WTC11 (cell line): ENCODE measurements at regions not wholly inside any gene's neighbourhood (a gene's known extent, or its start where the extent isn't known, plus 50 kb on each side); places are given as distances from the start of the nearest gene placed in this dataset.

Source experiments
- ATAC-seq: fragments of 200-7000 bp; cut with Tn5 transposase; 2 replicates; pipeline ENCODE4 v1.10.0; 2021; ENCODE audit warnings: mild to moderate bottlenecking, moderate library complexity
- CTCF ChIA-PET: fragments of 300-600 bp; sonication (Branson Sonifier 250); formaldehyde crosslinking; loops from one replicate; lab custom pipeline; 2021; ENCODE audit warnings: antibody characterized with exemption; lab: Charles Lee
- POLR2A ChIA-PET: fragments of 350-600 bp; sonication (Branson Sonifier 250); formaldehyde crosslinking; loops from one replicate; lab custom pipeline; 2021; ENCODE audit warnings: antibody characterized with exemption; lab: Charles Lee
- DNase-seq: peaks from one replicate; pipeline ENCODE4 v3.0.0; 2021; ENCODE audit warnings: low spot score
- H3K27ac Mint-ChIP-seq: 2 replicates; pipeline ENCODE4 v1.8.0; 2021; ENCODE audit warnings: mixed read lengths
- H3K27me3 Mint-ChIP-seq: 2 replicates; pipeline ENCODE4 v1.8.0; 2021; ENCODE audit warnings: low read depth, mild to moderate bottlenecking, moderate library complexity, mixed read lengths
- H3K36me3 Mint-ChIP-seq: 2 replicates; pipeline ENCODE4 v1.8.0; 2021; ENCODE audit warnings: mixed read lengths
- H3K4me1 Mint-ChIP-seq: 2 replicates; pipeline ENCODE4 v1.8.0; 2022; ENCODE audit warnings: mixed read lengths
- H3K4me3 Mint-ChIP-seq: 2 replicates; pipeline ENCODE4 v1.8.0; 2021; ENCODE audit warnings: mild to moderate bottlenecking, moderate library complexity, mixed read lengths
- H3K9me3 Mint-ChIP-seq: 2 replicates; pipeline ENCODE4 v1.8.0; 2021; ENCODE audit warnings: mixed read lengths
- AFF4 ChIP-seq: sonication (generic); formaldehyde crosslinking; IDR thresholded peaks from 2 replicates; pipeline ENCODE4 v1.8.1; 2023; ENCODE audit warnings: mild to moderate bottlenecking, missing genetic modification reagents, borderline replicate concordance
- CREB1 ChIP-seq: sonication (generic); formaldehyde crosslinking; IDR thresholded peaks from 2 replicates; pipeline ENCODE4 v1.8.0; 2023; ENCODE audit warnings: mild to moderate bottlenecking, missing genetic modification reagents
- E2F5 ChIP-seq: sonication (generic); formaldehyde crosslinking; IDR thresholded peaks from 2 replicates; pipeline ENCODE4 v1.8.1; 2022; ENCODE audit warnings: mild to moderate bottlenecking, moderate library complexity, missing genetic modification reagents
- FOXK1 ChIP-seq: sonication (generic); formaldehyde crosslinking; IDR thresholded peaks from 2 replicates; pipeline ENCODE4 v1.8.0; 2022; ENCODE audit warnings: mild to moderate bottlenecking, moderate library complexity, missing genetic modification reagents
- HMGXB4 ChIP-seq: sonication (generic); formaldehyde crosslinking; IDR thresholded peaks from 2 replicates; pipeline ENCODE4 v1.8.1; 2023; ENCODE audit warnings: mild to moderate bottlenecking, moderate library complexity, missing genetic modification reagents
- NR1H2 ChIP-seq: sonication (generic); formaldehyde crosslinking; IDR thresholded peaks from 2 replicates; pipeline ENCODE4 v1.9.0; 2021; ENCODE audit warnings: mild to moderate bottlenecking, moderate library complexity, missing genetic modification reagents
- PRRX2 ChIP-seq: fragments of 250-450 bp; sonication (Bioruptor Pico); IDR thresholded peaks from 2 replicates; pipeline ENCODE4 v1.8.0; 2021; ENCODE audit warnings: mild to moderate bottlenecking
- SP1 ChIP-seq: sonication (generic); formaldehyde crosslinking; conservative IDR thresholded peaks from 2 replicates; pipeline ENCODE4 v1.8.1; 2022; ENCODE audit warnings: missing genetic modification reagents
- TEAD1 ChIP-seq: sonication (generic); formaldehyde crosslinking; IDR thresholded peaks from 2 replicates; pipeline ENCODE4 v1.8.0; 2022; ENCODE audit warnings: mild to moderate bottlenecking, missing genetic modification reagents
- ZNF121 ChIP-seq: sonication (generic); formaldehyde crosslinking; IDR thresholded peaks from 2 replicates; pipeline ENCODE4 v1.8.0; 2023; ENCODE audit warnings: missing genetic modification reagents
- ZNF263 ChIP-seq: sonication (generic); formaldehyde crosslinking; IDR thresholded peaks from 2 replicates; pipeline ENCODE4 v1.8.1; 2022; ENCODE audit warnings: low read depth, mild to moderate bottlenecking, moderate library complexity, missing genetic modification reagents
- ZNF425 ChIP-seq: fragments of 250-450 bp; sonication (Bioruptor Pico); conservative IDR thresholded peaks from 2 replicates; pipeline ENCODE4 v1.9.0; 2021; ENCODE audit warnings: mild to moderate bottlenecking
- ZNF532 ChIP-seq: fragments of 250-450 bp; sonication (Bioruptor Pico); IDR thresholded peaks from 2 replicates; pipeline ENCODE4 v1.9.0; 2021; ENCODE audit warnings: mild to moderate bottlenecking, borderline replicate concordance
- ZNF671 ChIP-seq: fragments of 250-450 bp; sonication (Bioruptor Pico); IDR thresholded peaks from 2 replicates; pipeline ENCODE4 v1.8.0; 2021; ENCODE audit warnings: mild to moderate bottlenecking

- no peak for TF ChIP-seq ZNF532 (CRISPR knock-in tag)
- no peak for TF ChIP-seq TEAD1 (CRISPR knock-in tag)
- TF ChIP-seq E2F5 (CRISPR knock-in tag), result no peak
- no peak for TF ChIP-seq SP1 (CRISPR knock-in tag)
- no peak for TF ChIP-seq ZNF425 (CRISPR knock-in tag)
- no peak for TF ChIP-seq NR1H2 (CRISPR knock-in tag)
- TF ChIP-seq ZNF121 (CRISPR knock-in tag), result no peak
- TF ChIP-seq HMGXB4 (CRISPR knock-in tag), result no peak
- no peak for TF ChIP-seq FOXK1 (CRISPR knock-in tag)
- TF ChIP-seq CREB1 (CRISPR knock-in tag), result no peak
- no peak for TF ChIP-seq ZNF671 (CRISPR knock-in tag)
- TF ChIP-seq PRRX2 (CRISPR knock-in tag), result no peak
- TF ChIP-seq ZNF263 (CRISPR knock-in tag), result no peak
- TF ChIP-seq AFF4, result no peak
- peaks cover 4% of the 10 kb centered on the region; the same call in 1 of the 2 replicates for H3K27me3 Mint-ChIP-seq
- POLR2A ChIA-PET, result no interaction called here
- DNase-seq (no peak), ATAC-seq (no peak)
- H3K9me3 Mint-ChIP-seq, result peaks cover 21% of the 10 kb centered on the region
- no peak overlapping the region for H3K4me3 Mint-ChIP-seq
- H3K36me3 Mint-ChIP-seq, result peaks cover 13% of the 10 kb centered on the region
- CTCF ChIA-PET, result interaction anchor here (0.6 kb wide), 1 partner anchor 1682 kb away, joined by 3 read pairs; no protein-coding TSS in a partner anchor
- H3K4me1 Mint-ChIP-seq, result no peaks in the 10 kb centered on the region
- H3K27ac Mint-ChIP-seq, result no peak overlapping the region
Measured at GRCh38 chr11:69553416-69554357, 72.2 kb downstream of the LINC01488 start.
